HCT116 (cell line): ENCODE measurements at regions not wholly inside any gene's neighbourhood (a gene's known extent, or its start where the extent isn't known, plus 50 kb on each side); places are given as distances from the start of the nearest gene placed in this dataset.
A peak's percentile ranks its signal among the peaks of the same experiment; 100 is the strongest.

Experiments
- ATAC-seq: fragments of 200-7000 bp; cut with Tn5 transposase; 2 replicates; pipeline ENCODE4 v1.9.1; 2020; ENCODE audit warnings: mild to moderate bottlenecking, moderate library complexity
- BruUV-seq: library from RNA; stranded (reverse); fragments of 400-500 nt; replicated peaks from 2 replicates; lab custom pipeline; 2021; lab: Mats Ljungman, UMichigan
- CTCF ChIA-PET: fragments of 300-600 bp; sonication (Branson Sonifier 250); formaldehyde crosslinking; loops from one replicate; lab custom pipeline; 2021; ENCODE audit warnings: antibody characterized with exemption; lab: Charles Lee
- POLR2A ChIA-PET: fragments of 300-600, 350-600 bp; sonication (Branson Sonifier 250); formaldehyde crosslinking; loops from one replicate; lab custom pipeline; 2021; ENCODE audit warnings: antibody characterized with exemption; lab: Charles Lee
- RAD21 ChIA-PET, 2 experiments: fragments of 300-600 bp; sonication (Branson Sonifier 250); formaldehyde crosslinking; loops; one replicate each; lab custom pipeline; 2023; ENCODE audit warnings: low total read pairs in 2 of 2; ENCODE audit not compliant: uncharacterized antibody in 2 of 2, unreplicated experiment in 2 of 2, low non-redundant PET in 1 of 2; lab: Charles Lee
- DNase-seq: peaks from one replicate; pipeline ENCODE4 v3.0.0-alpha.2; 2010; ENCODE audit warnings: low read depth, low spot score
- H2AFZ ChIP-seq: fragments of 200-600 bp; shearing (Covaris generic), sonication (generic); 2 replicates; pipeline ENCODE4 v1.6.1; 2017; ENCODE audit warnings: low read depth, mixed run types, mixed read lengths, antibody characterized with exemption, low read length; ENCODE audit not compliant: poor library complexity, severe bottlenecking
- H3K27ac ChIP-seq: 2 replicates; pipeline ENCODE4 v1.5.1; 2012; ENCODE audit warnings: low read depth, low read length
- H3K27me3 ChIP-seq: fragments of 200-600 bp; sonication (generic); 2 replicates; pipeline ENCODE4 v1.6.1; 2016; ENCODE audit warnings: mixed run types, low read length, mixed read lengths; ENCODE audit not compliant: insufficient read depth
- H3K36me3 ChIP-seq, 2 experiments: fragments of 200-500 bp in 1 of 2; fragments of 200-600 bp in 1 of 2; sonication (Bioruptor generic) in 1 of 2; sonication (generic) in 1 of 2; 2 replicates each; pipeline versions ENCODE4 v1.5.1 to v1.6.1; 2014 to 2016; ENCODE audit warnings: low read length in 2 of 2, inconsistent platforms in 1 of 2, mixed read lengths in 1 of 2, mixed run types in 1 of 2; ENCODE audit not compliant: insufficient read depth in 2 of 2, control insufficient read depth in 1 of 2
- H3K4me1 ChIP-seq, 2 experiments: fragments of 200-600 bp in 1 of 2; sonication (generic) in 1 of 2; 2 replicates each; pipeline versions ENCODE4 v1.5.1 to v1.6.1; 2012 to 2017; ENCODE audit warnings: low read length in 2 of 2, inconsistent platforms in 1 of 2, mild to moderate bottlenecking in 1 of 2, mixed read lengths in 1 of 2, mixed run types in 1 of 2, moderate library complexity in 1 of 2; ENCODE audit not compliant: insufficient read depth in 2 of 2, control insufficient read depth in 1 of 2
- H3K4me2 ChIP-seq: fragments of 200-600 bp; sonication (generic); 2 replicates; pipeline ENCODE4 v1.6.1; 2017; ENCODE audit warnings: mixed run types, low read length, mixed read lengths
- H3K4me3 ChIP-seq, 2 experiments: fragments of 200-600 bp in 1 of 2; sonication (generic) in 1 of 2; replicated peaks in 1 of 2; 2 replicates each; pipeline ENCODE4 v1.5.1; 2011 to 2016; ENCODE audit warnings: low read length in 2 of 2, control low read depth in 1 of 2, low read depth in 1 of 2, mild to moderate bottlenecking in 1 of 2, mixed read lengths in 1 of 2, mixed run types in 1 of 2
- H3K79me2 ChIP-seq: fragments of 200-600 bp; sonication (generic); 2 replicates; pipeline ENCODE4 v1.6.1; 2017; ENCODE audit warnings: mild to moderate bottlenecking, mixed run types, low read length, moderate library complexity, mixed read lengths; ENCODE audit not compliant: insufficient read depth
- H3K9ac ChIP-seq: fragments of 200-600 bp; sonication (generic); 2 replicates; pipeline ENCODE4 v1.6.1; 2016; ENCODE audit warnings: low read length, mixed read lengths
- H3K9me2 ChIP-seq: fragments of 200-600 bp; sonication (generic), shearing (Covaris generic); 2 replicates; pipeline ENCODE4 v1.6.1; 2017; ENCODE audit warnings: mixed run types, mild to moderate bottlenecking, moderate library complexity; ENCODE audit not compliant: insufficient read depth
- H3K9me3 ChIP-seq, 2 experiments: fragments of 200-500 bp in 1 of 2; fragments of 200-600 bp in 1 of 2; sonication (Bioruptor generic) in 1 of 2; sonication (generic) in 1 of 2; 2 replicates each; pipeline ENCODE4 v1.6.1; 2014 to 2017; ENCODE audit warnings: low read length in 2 of 2, mixed read lengths in 2 of 2, inconsistent platforms in 1 of 2, low read depth in 1 of 2, mild to moderate bottlenecking in 1 of 2, mixed run types in 1 of 2, moderate library complexity in 1 of 2; ENCODE audit not compliant: control insufficient read depth in 1 of 2, insufficient read depth in 1 of 2
- H4K20me1 ChIP-seq: fragments of 200-600 bp; sonication (generic), shearing (Covaris generic); 2 replicates; pipeline ENCODE4 v1.6.1; 2017; ENCODE audit warnings: mixed run types, mild to moderate bottlenecking, moderate library complexity; ENCODE audit not compliant: insufficient read depth
- ATF3 ChIP-seq: IDR thresholded peaks from 2 replicates; pipeline ENCODE4 v1.6.1; 2012
- EZH2 ChIP-seq: fragments of 200-600 bp; sonication (generic); IDR thresholded peaks from 2 replicates; pipeline ENCODE4 v1.6.1; 2017; ENCODE audit warnings: antibody characterized with exemption, mixed run types
- FOSL1 ChIP-seq: IDR thresholded peaks from 2 replicates; pipeline ENCODE4 v1.6.1; 2012; ENCODE audit warnings: low read depth
- POLR2A ChIP-seq: IDR thresholded peaks from 2 replicates; pipeline ENCODE4 v1.7.0; 2011; ENCODE audit warnings: borderline replicate concordance; ENCODE audit not compliant: insufficient read depth, insufficient read length; ENCODE audit errors: extremely low read depth
- POLR2AphosphoS5 ChIP-seq: IDR thresholded peaks from 2 replicates; pipeline ENCODE4 v1.6.1; 2011; ENCODE audit warnings: mild to moderate bottlenecking, low read depth, low read length, moderate library complexity
- RAD21 ChIP-seq: IDR thresholded peaks from 2 replicates; pipeline ENCODE4 v1.6.1; 2012; ENCODE audit warnings: low read depth, mild to moderate bottlenecking
- SRF ChIP-seq: IDR thresholded peaks from 2 replicates; pipeline ENCODE4 v1.6.1; 2012; ENCODE audit warnings: low read depth
- YY1 ChIP-seq: IDR thresholded peaks from 2 replicates; pipeline ENCODE4 v1.6.1; 2011; ENCODE audit warnings: low read length, low read depth, moderate library complexity, mild to moderate bottlenecking; ENCODE audit not compliant: insufficient replicate concordance; ENCODE audit errors: extremely low read depth
- intact Hi-C: fragments of 100-400 bp; cut with micrococcal nuclease; formaldehyde crosslinking; loops from 2 replicates; pipeline ENCODE4 v1.10.0; 2022
- TF ChIP-seq, protein P1 (sequence below), 3 experiments: fragments of 200-600 bp in 1 of 3; sonication (generic) in 1 of 3; IDR thresholded peaks in 2 of 3; conservative IDR thresholded peaks in 1 of 3; 2 replicates each; pipeline ENCODE4 v1.5.1; 2012 to 2017; ENCODE audit warnings: low read depth in 2 of 3, low read length in 2 of 3, antibody characterized with exemption in 1 of 3, borderline replicate concordance in 1 of 3, control low read depth in 1 of 3, mild to moderate bottlenecking in 1 of 3, mixed read lengths in 1 of 3, mixed run types in 1 of 3, moderate library complexity in 1 of 3; ENCODE audit not compliant: insufficient read depth in 1 of 3
- TF ChIP-seq, protein P2 (sequence below): IDR thresholded peaks from 2 replicates; pipeline ENCODE4 v1.6.1; 2012

DNA sequence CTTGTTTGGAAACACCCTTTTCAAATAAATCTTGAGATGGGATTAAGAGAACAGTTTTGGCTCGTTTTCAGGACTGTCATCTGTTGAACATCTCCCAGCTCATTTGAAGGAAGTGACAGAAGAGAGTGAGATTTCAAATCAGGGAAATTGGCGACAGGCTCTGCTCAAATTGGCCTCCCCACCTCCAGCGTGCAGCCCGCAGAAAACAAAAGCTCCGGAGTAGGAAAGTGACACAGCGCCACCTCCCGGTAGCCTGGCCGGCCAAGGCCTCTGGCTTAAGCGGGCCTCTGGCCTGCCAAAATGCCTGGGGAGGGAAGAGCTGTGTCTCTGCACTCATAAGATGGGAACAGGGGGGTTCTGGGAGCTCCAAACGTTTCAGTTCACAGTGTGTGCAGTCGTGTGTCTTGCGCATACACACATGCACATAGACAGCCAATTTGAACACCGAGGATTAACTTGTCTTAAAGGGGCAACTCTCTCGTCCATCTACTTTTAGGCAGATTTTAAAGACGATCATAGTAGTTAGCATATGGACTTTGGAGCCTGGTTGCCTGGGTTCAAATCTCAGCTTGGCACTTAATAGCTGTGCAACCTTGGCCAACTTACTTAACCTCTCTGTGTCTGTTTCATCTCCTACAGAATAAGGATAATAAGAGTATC lies 132.7 kb upstream of the RCN1 start:
- TF ChIP-seq, protein P1, sequence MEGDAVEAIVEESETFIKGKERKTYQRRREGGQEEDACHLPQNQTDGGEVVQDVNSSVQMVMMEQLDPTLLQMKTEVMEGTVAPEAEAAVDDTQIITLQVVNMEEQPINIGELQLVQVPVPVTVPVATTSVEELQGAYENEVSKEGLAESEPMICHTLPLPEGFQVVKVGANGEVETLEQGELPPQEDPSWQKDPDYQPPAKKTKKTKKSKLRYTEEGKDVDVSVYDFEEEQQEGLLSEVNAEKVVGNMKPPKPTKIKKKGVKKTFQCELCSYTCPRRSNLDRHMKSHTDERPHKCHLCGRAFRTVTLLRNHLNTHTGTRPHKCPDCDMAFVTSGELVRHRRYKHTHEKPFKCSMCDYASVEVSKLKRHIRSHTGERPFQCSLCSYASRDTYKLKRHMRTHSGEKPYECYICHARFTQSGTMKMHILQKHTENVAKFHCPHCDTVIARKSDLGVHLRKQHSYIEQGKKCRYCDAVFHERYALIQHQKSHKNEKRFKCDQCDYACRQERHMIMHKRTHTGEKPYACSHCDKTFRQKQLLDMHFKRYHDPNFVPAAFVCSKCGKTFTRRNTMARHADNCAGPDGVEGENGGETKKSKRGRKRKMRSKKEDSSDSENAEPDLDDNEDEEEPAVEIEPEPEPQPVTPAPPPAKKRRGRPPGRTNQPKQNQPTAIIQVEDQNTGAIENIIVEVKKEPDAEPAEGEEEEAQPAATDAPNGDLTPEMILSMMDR (IDR thresholded peaks at IDR 0.05 in 2 of 3, conservative IDR thresholded peaks at IDR 0.05 in 1 of 3; ENCODE audit: borderline replicate concordance in 1 of 3, insufficient read depth in 1 of 3, low read depth in 2 of 3, low read length in 2 of 3): peak; percentile 71 to 96 (median 94)
- TF ChIP-seq POLR2AphosphoS5: no peak
- no peak for TF ChIP-seq POLR2A
- peak; percentile 79 for TF ChIP-seq RAD21
- no peak for TF ChIP-seq FOSL1
- ChIA-PET POLR2A (no interaction called here), CTCF (interaction anchor here (0.7 to 2.6 kb wide), 30 partner anchors 9 to 852 kb away, joined by 3 to 29 read pairs (median 4); no protein-coding TSS in a partner anchor), RAD21 (interaction anchor here in 1 of 2 experiments (0.8 kb wide), 1 partner anchor 561 kb away, joined by 3 read pairs; no protein-coding TSS in a partner anchor)
- no TSS peak for BruUV-seq
- Histone ChIP-seq H3K36me3 (no peaks in the 10 kb centered on the region), H2AFZ (peak overlapping the region; percentile 98), H4K20me1 (no peaks in the 10 kb centered on the region), H3K9me2 (no peaks in the 10 kb centered on the region), H3K27me3 (no peaks in the 10 kb centered on the region), H3K4me1 (peaks cover 0 to 4% of the 10 kb centered on the region in 2 experiments; a peak in 1 of 4 replicates), H3K9ac (no peak overlapping the region), H3K79me2 (no peaks in the 10 kb centered on the region), H3K9me3 (no peaks in the 10 kb centered on the region), H3K27ac (no peak overlapping the region), H3K4me3 (no peak overlapping the region), H3K4me2 (peak overlapping the region; percentile 24; the same call in 1 of the 2 replicates)
- peak; percentile 40 for DNase-seq
- peak; percentile 96 for ATAC-seq
- intact Hi-C loops: loop anchor here (1.0 to 5.0 kb wide), 5 partner anchors 317 to 851 kb away; no protein-coding TSS in a partner anchor

DNA sequence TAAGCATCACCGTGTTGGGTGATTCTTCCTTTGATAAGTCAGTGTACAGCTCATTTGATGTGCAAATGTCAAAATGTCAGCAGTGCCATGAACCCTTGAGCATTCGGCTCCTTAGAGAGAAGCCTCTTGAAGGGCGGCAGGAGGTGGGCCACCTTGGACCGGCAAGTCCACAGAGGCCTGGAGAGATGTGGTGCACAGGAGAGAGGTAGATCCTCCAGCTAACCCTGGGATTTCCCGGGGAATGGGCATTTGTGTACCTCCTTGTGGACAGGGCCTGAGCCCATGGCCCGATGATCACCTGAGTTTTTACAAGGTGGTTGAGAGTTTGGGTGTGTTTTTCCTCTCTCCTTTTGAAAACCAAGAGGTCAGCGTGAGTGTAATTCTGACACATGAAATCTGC lies 133.2 kb upstream of the RCN1 start:
- Histone ChIP-seq H3K27ac (no peak overlapping the region), H3K4me3 (no peak overlapping the region), H3K27me3 (no peaks in the 10 kb centered on the region), H3K4me1 (peaks cover 0 to 4% of the 10 kb centered on the region in 2 experiments; a peak in 1 of 4 replicates), H3K4me2 (peak overlapping the region; percentile 24; the same call in 1 of the 2 replicates), H3K9ac (no peak overlapping the region), H3K9me3 (no peaks in the 10 kb centered on the region), H3K9me2 (no peaks in the 10 kb centered on the region), H3K79me2 (no peaks in the 10 kb centered on the region), H3K36me3 (no peaks in the 10 kb centered on the region), H4K20me1 (no peaks in the 10 kb centered on the region), H2AFZ (peak overlapping the region; percentile 98)
- TF ChIP-seq EZH2 (no peak), YY1 (no peak), SRF (no peak), ATF3 (no peak), POLR2AphosphoS5 (no peak), POLR2A (no peak)
- TF ChIP-seq, protein P2, sequence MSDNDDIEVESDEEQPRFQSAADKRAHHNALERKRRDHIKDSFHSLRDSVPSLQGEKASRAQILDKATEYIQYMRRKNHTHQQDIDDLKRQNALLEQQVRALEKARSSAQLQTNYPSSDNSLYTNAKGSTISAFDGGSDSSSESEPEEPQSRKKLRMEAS: no peak
- intact Hi-C loops: loop anchor here (1.0 to 5.0 kb wide), 5 partner anchors 317 to 850 kb away; no protein-coding TSS in a partner anchor
- no peak for DNase-seq
- BruUV-seq: no TSS peak
- peak; percentile 39 for ATAC-seq
- ChIA-PET RAD21 (no interaction called here), CTCF (interaction anchor here (0.9 to 2.6 kb wide), 28 partner anchors 9 to 998 kb away, joined by 3 to 29 read pairs (median 4); no protein-coding TSS in a partner anchor), POLR2A (no interaction called here)
